ENCODE measurements at regions not wholly inside any gene's neighbourhood (a gene's known extent, or its start where the extent isn't known, plus 50 kb on each side); places are given as distances from the start of the nearest gene placed in this dataset.

GRCh38 chr6:147738516-147739162 lies 230.1 kb downstream of the SAMD5 start:
- TF ChIP-seq POLR2A (IDR thresholded peaks at IDR 0.05; ENCODE audit: low read depth, low read length) = no peak
- TF ChIP-seq POLR2AphosphoS5 (IDR thresholded peaks at IDR 0.05; ENCODE audit: low read depth, low read length) = no peak
- no peak for TF ChIP-seq TAF1 (IDR thresholded peaks at IDR 0.05; ENCODE audit: borderline replicate concordance, low read depth, low read length)
